Prostate gland (tissue), 2 donors: ENCODE measurements at regions not wholly inside any gene's neighbourhood (a gene's known extent, or its start where the extent isn't known, plus 50 kb on each side); places are given as distances from the start of the nearest gene placed in this dataset.

Source experiments
- DNase-seq: peaks from one replicate; pipeline ENCODE4 v3.0.0-alpha.2; 2019; ENCODE audit warnings: low spot score
- H3K27ac ChIP-seq, 2 donors: fragments of 200-600 bp; sonication (generic); 2 replicates each; pipeline ENCODE4 v1.5.1; 2017 to 2019
- H3K27me3 ChIP-seq: fragments of 200-600 bp; sonication (generic); replicated peaks from 2 replicates; pipeline ENCODE4 v1.5.1; 2019; ENCODE audit not compliant: insufficient read depth
- H3K36me3 ChIP-seq, 2 donors: fragments of 200-600 bp; sonication (generic); 1 replicate in 1 of 2; 2 replicates in 1 of 2; pipeline versions ENCODE4 v1.5.1 to v1.8.1; 2017 to 2019
- H3K4me1 ChIP-seq: fragments of 200-600 bp; sonication (generic); replicated peaks from 2 replicates; pipeline ENCODE4 v1.5.1; 2019
- H3K4me3 ChIP-seq, 2 donors: fragments of 200-600 bp; sonication (generic); 2 replicates each; pipeline ENCODE4 v1.5.1; 2017 to 2019
- H3K9me3 ChIP-seq: fragments of 200-600 bp; sonication (generic); 2 replicates; pipeline ENCODE4 v1.5.1; 2017
- CTCF ChIP-seq, 4 experiments: fragments of 200-600 bp in 2 of 4; fragments of 450-650 bp in 2 of 4; sonication (generic) in 2 of 4; IDR thresholded peaks; 1 replicate in 3 of 4; 2 replicates in 1 of 4; pipeline ENCODE4 v1.5.1; 2016 to 2019; ENCODE audit warnings: antibody characterized with exemption in 4 of 4, mild to moderate bottlenecking in 2 of 4, moderate library complexity in 2 of 4
- POLR2A ChIP-seq: fragments of 450-650 bp; IDR thresholded peaks from one replicate; pipeline ENCODE4 v1.6.1; 2016; ENCODE audit warnings: antibody characterized with exemption, mild to moderate bottlenecking
- POLR2AphosphoS5 ChIP-seq: sonication (generic); formaldehyde crosslinking; IDR thresholded peaks from one replicate; pipeline ENCODE4 v1.6.1; 2017; ENCODE audit warnings: antibody characterized with exemption
- WGBS: methylation state at CpG from one replicate; pipeline ENCODE4 v1.1.5; 2018; 5-methylcytosine and 5-hydroxymethylcytosine counted together
- intact Hi-C: fragments of 100-400 bp; cut with DNase I; formaldehyde crosslinking; loops from one replicate; pipeline ENCODE4 v1.14.2; 2022

GRCh38 chr10:3976171-3976570, 191.2 kb upstream of the KLF6 start:
- TF ChIP-seq POLR2AphosphoS5 (no peak), CTCF (IDR thresholded peaks at IDR 0.05) (no peak), POLR2A (no peak)
- H3K27ac ChIP-seq: no peak overlapping the region
- no peaks in the 10 kb centered on the region for H3K36me3 ChIP-seq
- no peaks in the 10 kb centered on the region for H3K9me3 ChIP-seq
- no peak overlapping the region for H3K4me3 ChIP-seq
- no peaks in the 10 kb centered on the region for H3K4me1 ChIP-seq
- no peak for DNase-seq
- intact Hi-C loops: no loop called here
- 77% methylated on average over 3 of the region's 3 CpGs for WGBS
- no peaks in the 10 kb centered on the region for H3K27me3 ChIP-seq

- Histone ChIP-seq H3K9me3 (no peaks in the 10 kb centered on the region), H3K4me1 (no peaks in the 10 kb centered on the region), H3K4me3 (no peak overlapping the region), H3K36me3 (no peaks in the 10 kb centered on the region), H3K27me3 (no peaks in the 10 kb centered on the region), H3K27ac (no peak overlapping the region)
- 87% methylated on average over 9 of the region's 9 CpGs for WGBS
- no peak for DNase-seq
- no peak for TF ChIP-seq POLR2AphosphoS5
- TF ChIP-seq CTCF (IDR thresholded peaks at IDR 0.05): no peak
- no peak for TF ChIP-seq POLR2A
- intact Hi-C loops: no loop called here
Observed at GRCh38 chr10:3975016-3975415, 190.0 kb upstream of the KLF6 start.

GRCh38 chr10:3972460-3973301, 187.7 kb upstream of the KLF6 start:
- WGBS: 62% methylated on average over 5 of the region's 5 CpGs
- H3K27ac ChIP-seq: no peak overlapping the region

DNA sequence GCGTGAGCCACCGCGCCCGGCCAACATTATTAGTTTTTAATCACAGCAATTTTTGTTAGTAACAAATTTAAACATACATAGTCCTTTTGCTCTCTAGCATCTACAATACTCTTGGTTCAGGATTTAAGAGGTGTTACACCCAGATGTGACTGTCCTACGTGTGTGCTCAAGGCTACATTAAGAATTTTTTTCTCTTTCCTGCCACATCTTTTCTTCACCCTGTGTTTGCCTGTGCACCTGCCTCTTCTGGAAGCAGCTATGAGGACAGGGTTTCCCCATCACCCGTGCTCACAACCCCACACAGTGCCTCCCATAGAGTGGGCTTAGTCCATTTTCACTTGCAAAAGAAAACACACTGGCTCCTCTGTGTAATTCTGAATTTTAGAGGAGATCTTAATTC, 186.7 kb upstream of the KLF6 start:
- TF ChIP-seq POLR2AphosphoS5: no peak
- no peak for TF ChIP-seq POLR2A
- no peak for TF ChIP-seq CTCF (IDR thresholded peaks at IDR 0.05)
- WGBS: 89% methylated on average over 6 of the region's 6 CpGs
- H3K4me1 ChIP-seq: no peaks in the 10 kb centered on the region
- H3K4me3 ChIP-seq: no peak overlapping the region
- no peaks in the 10 kb centered on the region for H3K36me3 ChIP-seq
- intact Hi-C loops: no loop called here
- H3K27ac ChIP-seq: no peak overlapping the region
- no peaks in the 10 kb centered on the region for H3K27me3 ChIP-seq
- no peak for DNase-seq
- H3K9me3 ChIP-seq: no peaks in the 10 kb centered on the region

More at GRCh38 chr10:3972460-3973301, 187.7 kb upstream of the KLF6 start:
- Histone ChIP-seq H3K4me3 (no peak overlapping the region), H3K27me3 (no peaks in the 10 kb centered on the region), H3K36me3 (no peaks in the 10 kb centered on the region), H3K4me1 (no peaks in the 10 kb centered on the region), H3K9me3 (no peaks in the 10 kb centered on the region)
- intact Hi-C loops: no loop called here
- TF ChIP-seq POLR2AphosphoS5: no peak
- TF ChIP-seq CTCF (IDR thresholded peaks at IDR 0.05): no peak
- no peak for TF ChIP-seq POLR2A
- no peak for DNase-seq
